B cell (primary cell): ENCODE measurements at regions not wholly inside any gene's neighbourhood (a gene's known extent, or its start where the extent isn't known, plus 50 kb on each side); places are given as distances from the start of the nearest gene placed in this dataset.

ENCODE experiments used
- EZH2 ChIP-seq: IDR thresholded peaks from 2 replicates; pipeline ENCODE4 v1.6.1; 2012; ENCODE audit warnings: borderline replicate concordance, low read depth, mild to moderate bottlenecking, moderate library complexity, low read length; ENCODE audit not compliant: insufficient read depth, poor library complexity, severe bottlenecking
- TF ChIP-seq, protein P1 (sequence below): fragments of 200-600 bp; IDR thresholded peaks from one replicate; pipeline ENCODE4 v1.8.0; 2022; ENCODE audit warnings: antibody characterized with exemption, mild to moderate bottlenecking

DNA sequence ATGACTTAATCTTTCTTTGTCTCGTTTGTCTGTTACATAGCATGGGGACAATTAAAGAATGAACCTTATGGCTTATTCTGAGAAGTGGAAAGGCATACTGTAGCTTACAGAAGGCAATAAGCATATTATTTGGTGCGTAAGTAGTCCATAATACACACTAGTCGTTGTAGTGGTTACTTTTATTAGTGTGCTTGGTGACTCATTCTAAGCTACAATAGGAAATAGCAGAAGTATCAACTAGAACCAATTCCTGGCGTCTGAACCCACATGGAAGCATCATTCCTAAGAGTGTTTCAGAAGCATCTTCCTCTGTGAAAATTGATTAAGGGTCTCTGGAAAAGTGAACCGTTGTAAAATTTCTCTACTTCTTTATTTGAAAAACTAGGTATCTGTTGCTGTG is 777.8 kb upstream of the EEF2KMT start:
- TF ChIP-seq, protein P1, sequence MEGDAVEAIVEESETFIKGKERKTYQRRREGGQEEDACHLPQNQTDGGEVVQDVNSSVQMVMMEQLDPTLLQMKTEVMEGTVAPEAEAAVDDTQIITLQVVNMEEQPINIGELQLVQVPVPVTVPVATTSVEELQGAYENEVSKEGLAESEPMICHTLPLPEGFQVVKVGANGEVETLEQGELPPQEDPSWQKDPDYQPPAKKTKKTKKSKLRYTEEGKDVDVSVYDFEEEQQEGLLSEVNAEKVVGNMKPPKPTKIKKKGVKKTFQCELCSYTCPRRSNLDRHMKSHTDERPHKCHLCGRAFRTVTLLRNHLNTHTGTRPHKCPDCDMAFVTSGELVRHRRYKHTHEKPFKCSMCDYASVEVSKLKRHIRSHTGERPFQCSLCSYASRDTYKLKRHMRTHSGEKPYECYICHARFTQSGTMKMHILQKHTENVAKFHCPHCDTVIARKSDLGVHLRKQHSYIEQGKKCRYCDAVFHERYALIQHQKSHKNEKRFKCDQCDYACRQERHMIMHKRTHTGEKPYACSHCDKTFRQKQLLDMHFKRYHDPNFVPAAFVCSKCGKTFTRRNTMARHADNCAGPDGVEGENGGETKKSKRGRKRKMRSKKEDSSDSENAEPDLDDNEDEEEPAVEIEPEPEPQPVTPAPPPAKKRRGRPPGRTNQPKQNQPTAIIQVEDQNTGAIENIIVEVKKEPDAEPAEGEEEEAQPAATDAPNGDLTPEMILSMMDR = no peak
- no peak for TF ChIP-seq EZH2
